Activated naive CD4-positive, alpha-beta T cell treated with anti-CD3 and anti-CD28 coated beads for 36 hours (primary cell): ENCODE measurements at regions not wholly inside any gene's neighbourhood (a gene's known extent, or its start where the extent isn't known, plus 50 kb on each side); places are given as distances from the start of the nearest gene placed in this dataset.

Source experiments
- CTCF ChIA-PET: fragments of 350-600 bp; sonication (Branson Sonifier 250); formaldehyde crosslinking; loops from one replicate; lab custom pipeline; 2021; ENCODE audit warnings: antibody characterized with exemption; lab: Charles Lee
- DNase-seq: peaks from one replicate; pipeline ENCODE4 v3.0.0-alpha.2; 2020
- H3K27ac Mint-ChIP-seq: one replicate; pipeline ENCODE4 v1.8.0; 2021; ENCODE audit warnings: mild to moderate bottlenecking, mixed read lengths
- H3K27me3 Mint-ChIP-seq: one replicate; pipeline ENCODE4 v1.8.0; 2021; ENCODE audit warnings: low read depth, mixed read lengths
- H3K36me3 Mint-ChIP-seq: one replicate; pipeline ENCODE4 v1.8.0; 2021; ENCODE audit warnings: low read depth, mixed read lengths
- H3K4me1 Mint-ChIP-seq: one replicate; pipeline ENCODE4 v1.8.0; 2021; ENCODE audit warnings: low read depth, mixed read lengths
- H3K4me3 Mint-ChIP-seq: one replicate; pipeline ENCODE4 v1.8.0; 2021; ENCODE audit warnings: mild to moderate bottlenecking, moderate library complexity, mixed read lengths
- H3K9me3 Mint-ChIP-seq: one replicate; pipeline ENCODE4 v1.8.0; 2021; ENCODE audit warnings: mixed read lengths
- intact Hi-C: fragments of 100-400 bp; cut with micrococcal nuclease; formaldehyde crosslinking; loops from one replicate; pipeline ENCODE4 v1.15.1; 2023

GRCh38 chr10:128725531-128725930 lies 599.3 kb upstream of the MKI67 start:
- Mint-ChIP-seq H3K4me1 (no peaks in the 10 kb centered on the region), H3K27me3 (no peaks in the 10 kb centered on the region), H3K36me3 (no peaks in the 10 kb centered on the region), H3K27ac (no peak overlapping the region), H3K9me3 (no peaks in the 10 kb centered on the region), H3K4me3 (no peak overlapping the region)
- no peak for DNase-seq
- intact Hi-C loops, result no loop called here
- CTCF ChIA-PET, result interaction anchor here (0.7 kb wide), 1 partner anchor 43 kb away, joined by 3 read pairs; no protein-coding TSS in a partner anchor

- no peaks in the 10 kb centered on the region for H3K4me1 Mint-ChIP-seq
- intact Hi-C loops, result no loop called here
- no peak for DNase-seq
- H3K27me3 Mint-ChIP-seq, result no peaks in the 10 kb centered on the region
- no peaks in the 10 kb centered on the region for H3K9me3 Mint-ChIP-seq
- CTCF ChIA-PET, result no interaction called here
- H3K27ac Mint-ChIP-seq, result no peak overlapping the region
- no peak overlapping the region for H3K4me3 Mint-ChIP-seq
- H3K36me3 Mint-ChIP-seq, result no peaks in the 10 kb centered on the region
Measured at GRCh38 chr10:128727114-128727513, 600.9 kb upstream of the MKI67 start.

- H3K27ac Mint-ChIP-seq, result no peak overlapping the region
- no peak overlapping the region for H3K4me3 Mint-ChIP-seq
- no peaks in the 10 kb centered on the region for H3K9me3 Mint-ChIP-seq
- intact Hi-C loops, result no loop called here
- CTCF ChIA-PET, result no interaction called here
- no peak for DNase-seq
- no peaks in the 10 kb centered on the region for H3K27me3 Mint-ChIP-seq
- H3K36me3 Mint-ChIP-seq, result no peaks in the 10 kb centered on the region
- no peaks in the 10 kb centered on the region for H3K4me1 Mint-ChIP-seq
Measured at GRCh38 chr10:128729910-128730420, 603.7 kb upstream of the MKI67 start.

GRCh38 chr10:128730922-128731321 lies 604.7 kb upstream of the MKI67 start:
- no peaks in the 10 kb centered on the region for H3K36me3 Mint-ChIP-seq
- H3K9me3 Mint-ChIP-seq, result no peaks in the 10 kb centered on the region
- no peak overlapping the region for H3K4me3 Mint-ChIP-seq
- CTCF ChIA-PET, result no interaction called here
- no peak for DNase-seq
- intact Hi-C loops, result no loop called here
- H3K27ac Mint-ChIP-seq, result no peak overlapping the region
- no peaks in the 10 kb centered on the region for H3K27me3 Mint-ChIP-seq
- no peaks in the 10 kb centered on the region for H3K4me1 Mint-ChIP-seq

GRCh38 chr10:128734161-128734560 lies 607.9 kb upstream of the MKI67 start:
- DNase-seq, result no peak
- CTCF ChIA-PET, result no interaction called here
- Mint-ChIP-seq H3K27me3 (no peaks in the 10 kb centered on the region), H3K36me3 (no peaks in the 10 kb centered on the region), H3K4me1 (no peaks in the 10 kb centered on the region), H3K4me3 (no peak overlapping the region), H3K27ac (no peak overlapping the region), H3K9me3 (no peaks in the 10 kb centered on the region)
- intact Hi-C loops, result no loop called here

- intact Hi-C loops, result no loop called here
- Mint-ChIP-seq H3K27ac (no peak overlapping the region), H3K9me3 (no peaks in the 10 kb centered on the region), H3K36me3 (no peaks in the 10 kb centered on the region), H3K4me3 (no peak overlapping the region), H3K4me1 (no peaks in the 10 kb centered on the region), H3K27me3 (no peaks in the 10 kb centered on the region)
- CTCF ChIA-PET, result no interaction called here
- DNase-seq, result no peak
Measured at GRCh38 chr10:128734734-128735133, 608.5 kb upstream of the MKI67 start.

- H3K9me3 Mint-ChIP-seq, result no peaks in the 10 kb centered on the region
- DNase-seq, result no peak
- peaks cover under 1% of the 10 kb centered on the region for H3K27me3 Mint-ChIP-seq
- CTCF ChIA-PET, result no interaction called here
- intact Hi-C loops, result no loop called here
- no peaks in the 10 kb centered on the region for H3K36me3 Mint-ChIP-seq
- H3K27ac Mint-ChIP-seq, result no peak overlapping the region
- H3K4me3 Mint-ChIP-seq, result no peak overlapping the region
- H3K4me1 Mint-ChIP-seq, result no peaks in the 10 kb centered on the region
Measured at GRCh38 chr10:128735996-128736395, 609.8 kb upstream of the MKI67 start.

- H3K27me3 Mint-ChIP-seq, result peaks cover 5% of the 10 kb centered on the region
- CTCF ChIA-PET, result no interaction called here
- intact Hi-C loops, result no loop called here
- no peak for DNase-seq
- H3K27ac Mint-ChIP-seq, result no peak overlapping the region
- no peaks in the 10 kb centered on the region for H3K4me1 Mint-ChIP-seq
- no peaks in the 10 kb centered on the region for H3K36me3 Mint-ChIP-seq
- no peak overlapping the region for H3K4me3 Mint-ChIP-seq
- no peaks in the 10 kb centered on the region for H3K9me3 Mint-ChIP-seq
Measured at GRCh38 chr10:128738386-128738915, 612.2 kb upstream of the MKI67 start.

GRCh38 chr10:128739930-128740329 lies 613.7 kb upstream of the MKI67 start:
- intact Hi-C loops, result no loop called here
- CTCF ChIA-PET, result interaction anchor here (1.0 kb wide), 1 partner anchor 106 kb away, joined by 3 read pairs; no protein-coding TSS in a partner anchor
- Mint-ChIP-seq H3K4me1 (no peaks in the 10 kb centered on the region), H3K36me3 (no peaks in the 10 kb centered on the region), H3K4me3 (no peak overlapping the region), H3K27ac (no peak overlapping the region), H3K27me3 (peaks cover 5% of the 10 kb centered on the region), H3K9me3 (no peaks in the 10 kb centered on the region)
- DNase-seq, result no peak

- H3K36me3 Mint-ChIP-seq, result no peaks in the 10 kb centered on the region
- CTCF ChIA-PET, result no interaction called here
- no peak overlapping the region for H3K27ac Mint-ChIP-seq
- H3K27me3 Mint-ChIP-seq, result peaks cover 7% of the 10 kb centered on the region
- H3K9me3 Mint-ChIP-seq, result no peaks in the 10 kb centered on the region
- H3K4me3 Mint-ChIP-seq, result no peak overlapping the region
- H3K4me1 Mint-ChIP-seq, result no peaks in the 10 kb centered on the region
- no peak for DNase-seq
- intact Hi-C loops, result no loop called here
Measured at GRCh38 chr10:128741180-128741579, 615.0 kb upstream of the MKI67 start.

- CTCF ChIA-PET, result interaction anchor here (1.1 kb wide), 1 partner anchor 14 kb away, joined by 3 read pairs; no protein-coding TSS in a partner anchor
- no peaks in the 10 kb centered on the region for H3K4me1 Mint-ChIP-seq
- peaks cover 7% of the 10 kb centered on the region for H3K27me3 Mint-ChIP-seq
- intact Hi-C loops, result no loop called here
- H3K9me3 Mint-ChIP-seq, result no peaks in the 10 kb centered on the region
- no peak overlapping the region for H3K4me3 Mint-ChIP-seq
- no peaks in the 10 kb centered on the region for H3K36me3 Mint-ChIP-seq
- H3K27ac Mint-ChIP-seq, result no peak overlapping the region
- no peak for DNase-seq
Measured at GRCh38 chr10:128741680-128742079, 615.5 kb upstream of the MKI67 start.

- Mint-ChIP-seq H3K9me3 (no peaks in the 10 kb centered on the region), H3K4me1 (no peaks in the 10 kb centered on the region), H3K4me3 (no peak overlapping the region), H3K36me3 (no peaks in the 10 kb centered on the region), H3K27ac (no peak overlapping the region), H3K27me3 (peaks cover 11% of the 10 kb centered on the region)
- DNase-seq, result no peak
- CTCF ChIA-PET, result no interaction called here
- intact Hi-C loops, result no loop called here
Measured at GRCh38 chr10:128744092-128744491, 617.9 kb upstream of the MKI67 start.

GRCh38 chr10:128744811-128745305 lies 618.6 kb upstream of the MKI67 start:
- Mint-ChIP-seq H3K27ac (no peak overlapping the region), H3K4me3 (no peak overlapping the region), H3K4me1 (no peaks in the 10 kb centered on the region), H3K9me3 (no peaks in the 10 kb centered on the region), H3K36me3 (no peaks in the 10 kb centered on the region), H3K27me3 (peaks cover 11% of the 10 kb centered on the region)
- no peak for DNase-seq
- intact Hi-C loops, result no loop called here
- CTCF ChIA-PET, result no interaction called here
